GM10266 (cell line): ENCODE measurements at regions not wholly inside any gene's neighbourhood (a gene's known extent, or its start where the extent isn't known, plus 50 kb on each side); places are given as distances from the start of the nearest gene placed in this dataset.

Source experiments
- DNase-seq: peaks from one replicate; pipeline ENCODE4 v3.0.0; 2012; ENCODE audit errors: extremely low spot score
- CTCF ChIP-seq: IDR thresholded peaks from 2 replicates; pipeline ENCODE4 v1.5.1; 2012; ENCODE audit warnings: mild to moderate bottlenecking, low read depth; ENCODE audit not compliant: control insufficient read depth, insufficient read depth; ENCODE audit errors: missing control alignments

- no peak for DNase-seq
- TF ChIP-seq CTCF, result no peak
Observed at GRCh38 chr6:15862810-15863209, 200.0 kb upstream of the DTNBP1 start.

GRCh38 chr6:15861486-15861885 lies 198.7 kb upstream of the DTNBP1 start:
- DNase-seq, result no peak
- TF ChIP-seq CTCF, result no peak

- TF ChIP-seq CTCF, result no peak
Observed at GRCh38 chr6:15854826-15855710, 192.2 kb upstream of the DTNBP1 start.

GRCh38 chr6:15854378-15854777 lies 191.6 kb upstream of the DTNBP1 start:
- DNase-seq, result no peak
- TF ChIP-seq CTCF, result no peak

More at GRCh38 chr6:15854826-15855710, 192.2 kb upstream of the DTNBP1 start:
- DNase-seq, result no peak

GRCh38 chr6:15853259-15853658 lies 190.4 kb upstream of the DTNBP1 start:
- DNase-seq, result no peak
- TF ChIP-seq CTCF, result no peak

GRCh38 chr6:15852289-15852688 lies 189.5 kb upstream of the DTNBP1 start:
- TF ChIP-seq CTCF, result no peak
- DNase-seq, result no peak

GRCh38 chr6:15849395-15849794 lies 186.6 kb upstream of the DTNBP1 start:
- no peak for TF ChIP-seq CTCF
- no peak for DNase-seq
